ENCODE measurements at regions not wholly inside any gene's neighbourhood (a gene's known extent, or its start where the extent isn't known, plus 50 kb on each side); places are given as distances from the start of the nearest gene placed in this dataset.

DNA sequence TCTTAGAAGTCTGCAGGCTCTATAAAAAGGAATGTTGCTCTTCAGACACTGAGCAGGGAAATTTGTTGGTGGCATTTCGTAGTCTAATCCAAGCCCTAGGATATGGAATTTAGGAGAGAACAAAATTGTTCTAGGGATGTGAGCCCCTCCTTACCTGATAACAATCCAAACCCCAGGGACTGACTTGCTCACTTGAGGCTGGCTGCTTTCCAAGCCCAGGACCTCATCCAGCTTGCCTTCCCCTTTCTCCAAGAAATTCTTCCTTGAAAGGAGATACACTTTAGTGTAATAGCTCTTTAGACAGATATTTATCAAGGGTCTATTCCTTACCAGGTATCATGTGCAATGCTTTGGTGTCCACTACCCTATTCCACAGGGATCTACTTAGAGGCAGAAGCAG lies 279.8 kb downstream of the C1D start:
- in situ Hi-C loops (cut with MboI; ENCODE audit: low pct_ligation_motif_present in 1 of 4, low pct_unique_long_range_greater_than_20kb in 1 of 4, low sequenced_read_pairs in 3 of 4) = no loop called here

GRCh38 chr2:67790622-67791021 lies 272.2 kb downstream of the C1D start:
- Histone ChIP-seq H3K36me3 (no peaks in the 10 kb centered on the region), H3K4me3 (no peak overlapping the region), H3K27me3 (no peaks in the 10 kb centered on the region), H3K4me1 (no peaks in the 10 kb centered on the region), H3K27ac (no peak overlapping the region), H3K9me3 (no peaks in the 10 kb centered on the region)
- in situ Hi-C loops (cut with MboI; ENCODE audit: low pct_ligation_motif_present in 1 of 4, low pct_unique_long_range_greater_than_20kb in 1 of 4, low sequenced_read_pairs in 3 of 4) (no loop called here), intact Hi-C loops (cut with DNase I; ENCODE audit: low total_unique reads) (no loop called here)
- no peak for TF ChIP-seq POLR2A (IDR thresholded peaks at IDR 0.05)
- no peak for TF ChIP-seq CTCF (IDR thresholded peaks at IDR 0.05)
- no peak for TF ChIP-seq EP300 (IDR thresholded peaks at IDR 0.05; ENCODE audit: low read depth)
- no peak for TF ChIP-seq POLR2AphosphoS5 (IDR thresholded peaks at IDR 0.05)
- DNase-seq = no peak
- WGBS, 2 donors (ENCODE audit: low coverage in 1 of 2) = 80 to 81% methylated on average over 1 to 2 of the region's 2 CpGs

More for the DNA sequence above, 279.8 kb downstream of the C1D start:
- Histone ChIP-seq H3K27me3 (no peaks in the 10 kb centered on the region), H3K36me3 (no peaks in the 10 kb centered on the region), H3K9me3 (no peaks in the 10 kb centered on the region), H3K4me1 (peaks cover 0 to 11% (median 3%) of the 10 kb centered on the region in 4 donors), H3K27ac (peak overlapping the region in 2 of 4 donors; percentile 15 to 45), H3K4me3 (no peak overlapping the region)
- intact Hi-C loops (cut with DNase I; ENCODE audit: low total_unique reads) = no loop called here
- TF ChIP-seq CTCF (IDR thresholded peaks at IDR 0.05) = no peak
- TF ChIP-seq POLR2AphosphoS5 (IDR thresholded peaks at IDR 0.05) = no peak
- TF ChIP-seq POLR2A (IDR thresholded peaks at IDR 0.05) = no peak
- TF ChIP-seq EP300 (IDR thresholded peaks at IDR 0.05; ENCODE audit: low read depth) = no peak
- no peak for DNase-seq
- WGBS, 2 donors (ENCODE audit: low coverage in 1 of 2) = 64% methylated on average over 1 of the region's 1 CpG; no CpG with 5 or more reads in 1 of the 2 donors

DNA sequence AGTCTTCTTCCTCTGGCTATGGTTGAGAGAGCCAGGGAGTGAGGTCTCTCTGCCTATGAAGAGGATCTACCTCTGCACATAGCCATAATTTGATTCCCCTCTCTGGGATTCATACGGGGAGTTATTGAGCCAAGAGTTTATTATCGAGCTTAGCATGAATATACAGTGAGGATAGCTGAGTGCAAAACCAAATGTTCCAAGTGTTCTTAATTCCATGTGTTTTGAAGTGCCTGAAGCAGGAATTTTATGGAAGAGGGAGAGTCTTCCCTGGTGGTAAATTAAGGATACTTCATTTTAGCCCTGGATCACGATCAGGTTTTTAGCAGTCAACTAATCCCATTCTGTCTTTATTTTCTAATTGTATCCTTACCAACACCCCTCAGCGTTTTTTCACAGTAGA lies 270.6 kb downstream of the C1D start:
- H3K4me1 ChIP-seq = no peaks in the 10 kb centered on the region
- H3K27ac ChIP-seq = no peak overlapping the region
- H3K36me3 ChIP-seq = no peaks in the 10 kb centered on the region
- H3K9me3 ChIP-seq = no peaks in the 10 kb centered on the region
- no peaks in the 10 kb centered on the region for H3K27me3 ChIP-seq
- TF ChIP-seq POLR2A (IDR thresholded peaks at IDR 0.05) (no peak), EP300 (IDR thresholded peaks at IDR 0.05; ENCODE audit: low read depth) (no peak), POLR2AphosphoS5 (IDR thresholded peaks at IDR 0.05) (no peak), CTCF (IDR thresholded peaks at IDR 0.05) (no peak)
- in situ Hi-C loops (cut with MboI; ENCODE audit: low pct_ligation_motif_present in 1 of 4, low pct_unique_long_range_greater_than_20kb in 1 of 4, low sequenced_read_pairs in 3 of 4) = no loop called here
- 52 to 68% methylated on average over 4 of the region's 4 CpGs for WGBS, 2 donors (ENCODE audit: low coverage in 1 of 2)
- intact Hi-C loops (cut with DNase I; ENCODE audit: low total_unique reads) = no loop called here
- H3K4me3 ChIP-seq = no peak overlapping the region
- DNase-seq = no peak

DNA sequence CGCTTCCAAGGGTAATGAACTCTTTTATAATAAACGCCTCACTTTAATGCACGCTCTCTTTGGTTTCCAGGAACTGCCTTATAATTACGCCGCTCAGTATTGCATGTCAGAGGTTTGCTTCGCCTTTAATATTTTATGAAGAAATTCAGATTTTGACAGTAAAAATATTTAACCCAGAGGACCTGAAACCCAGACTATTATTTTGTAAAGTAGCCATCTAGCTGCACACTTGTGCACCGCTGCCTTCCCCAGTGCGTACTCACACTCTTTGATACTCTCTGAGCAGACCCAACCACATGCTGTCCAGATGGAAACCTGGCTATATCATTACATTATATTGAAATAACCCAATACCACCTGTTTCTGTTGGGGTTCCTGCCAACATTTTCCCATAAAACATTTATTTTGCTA lies 270.1 kb downstream of the C1D start:
- Histone ChIP-seq H3K4me1 (peaks cover 0 to 4% (median 0%) of the 10 kb centered on the region in 4 donors), H3K27me3 (no peaks in the 10 kb centered on the region), H3K4me3 (no peak overlapping the region), H3K9me3 (no peaks in the 10 kb centered on the region), H3K36me3 (no peaks in the 10 kb centered on the region), H3K27ac (no peak overlapping the region)
- no peak for TF ChIP-seq CTCF (IDR thresholded peaks at IDR 0.05)
- no peak for TF ChIP-seq POLR2AphosphoS5 (IDR thresholded peaks at IDR 0.05)
- no peak for TF ChIP-seq EP300 (IDR thresholded peaks at IDR 0.05; ENCODE audit: low read depth)
- TF ChIP-seq POLR2A (IDR thresholded peaks at IDR 0.05) = no peak
- 80 to 86% methylated on average over 7 to 8 of the region's 8 CpGs for WGBS, 2 donors (ENCODE audit: low coverage in 1 of 2)
- in situ Hi-C loops (cut with MboI; ENCODE audit: low pct_ligation_motif_present in 1 of 4, low pct_unique_long_range_greater_than_20kb in 1 of 4, low sequenced_read_pairs in 3 of 4) = no loop called here
- DNase-seq = no peak
- intact Hi-C loops (cut with DNase I; ENCODE audit: low total_unique reads) = no loop called here

All from transverse colon (tissue), 4 donors.